ENCODE measurements at regions not wholly inside any gene's neighbourhood (a gene's known extent, or its start where the extent isn't known, plus 50 kb on each side); places are given as distances from the start of the nearest gene placed in this dataset.

- Histone ChIP-seq H3K36me3 (ENCODE audit: control insufficient read depth, insufficient read depth, low read length) (no peaks in the 10 kb centered on the region), H3K4me3 (ENCODE audit: low read depth, low read length) (no peak overlapping the region), H3K27me3 (ENCODE audit: control insufficient read depth, insufficient read depth, low read length) (no peaks in the 10 kb centered on the region)
- FAIRE-seq (no peak), DNase-seq (ENCODE audit: low read depth) (peak; percentile 50)
- TF ChIP-seq CTCF (IDR thresholded peaks at IDR 0.05; ENCODE audit: insufficient read depth, low read length, severe bottlenecking), result no peak
Measured at GRCh38 chr13:37229931-37230330, 124.5 kb upstream of the CSNK1A1L start.

DNA sequence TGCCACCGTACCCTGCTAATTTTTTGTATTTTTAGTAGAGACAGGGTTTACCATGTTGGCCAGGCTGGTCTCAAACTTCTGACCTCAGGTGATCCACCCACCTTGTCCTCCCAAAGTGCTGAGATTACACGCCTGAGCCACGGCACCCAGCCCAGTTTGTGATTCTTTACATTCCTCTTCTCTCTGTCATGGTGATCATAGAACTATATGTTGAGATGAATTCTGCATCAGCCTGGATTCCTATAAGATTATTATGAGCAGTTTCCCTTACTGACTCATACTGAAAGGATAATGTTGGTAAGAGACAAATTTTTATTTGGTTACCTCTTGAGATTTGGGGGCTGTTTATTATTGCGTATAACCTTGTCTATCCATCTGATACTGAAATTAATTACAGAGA, 121.5 kb upstream of the CSNK1A1L start:
- no peak for FAIRE-seq

GRCh38 chr13:37225414-37226070, 120.1 kb upstream of the CSNK1A1L start:
- no peak for FAIRE-seq
- Histone ChIP-seq H3K36me3 (ENCODE audit: control insufficient read depth, insufficient read depth, low read length) (no peaks in the 10 kb centered on the region), H3K4me3 (ENCODE audit: low read depth, low read length) (no peak overlapping the region), H3K27me3 (ENCODE audit: control insufficient read depth, insufficient read depth, low read length) (no peaks in the 10 kb centered on the region)
- DNase-seq (ENCODE audit: low read depth), result peak; percentile 82
- no peak for TF ChIP-seq CTCF (IDR thresholded peaks at IDR 0.05; ENCODE audit: insufficient read depth, low read length, severe bottlenecking)

More for the DNA sequence above, 121.5 kb upstream of the CSNK1A1L start:
- Histone ChIP-seq H3K27me3 (ENCODE audit: control insufficient read depth, insufficient read depth, low read length) (no peaks in the 10 kb centered on the region), H3K4me3 (ENCODE audit: low read depth, low read length) (no peak overlapping the region), H3K36me3 (ENCODE audit: control insufficient read depth, insufficient read depth, low read length) (no peaks in the 10 kb centered on the region)
- no peak for TF ChIP-seq CTCF (IDR thresholded peaks at IDR 0.05; ENCODE audit: insufficient read depth, low read length, severe bottlenecking)
- DNase-seq (ENCODE audit: low read depth), result peak; percentile 91

DNA sequence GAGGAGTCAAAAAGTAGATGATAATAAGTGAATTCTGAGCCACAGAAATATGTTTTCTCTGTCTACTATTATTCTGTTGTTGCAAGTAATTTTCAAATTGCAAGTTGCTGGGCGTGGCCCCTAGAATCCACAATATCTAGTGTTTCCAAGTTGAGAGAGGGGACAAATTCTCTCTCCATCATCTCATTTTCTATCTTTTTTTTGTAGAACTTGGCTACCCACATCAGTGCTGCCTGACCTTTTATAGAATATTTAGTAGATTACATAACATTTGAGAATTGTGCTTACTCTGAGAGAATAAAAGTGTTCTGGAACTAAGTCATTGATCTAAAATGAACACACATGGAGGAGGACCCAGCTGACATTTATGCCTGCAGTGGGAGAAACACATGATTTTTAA, 110.9 kb upstream of the CSNK1A1L start:
- no peaks in the 10 kb centered on the region for H3K36me3 ChIP-seq (ENCODE audit: control insufficient read depth, insufficient read depth, low read length)
- FAIRE-seq (no peak), DNase-seq (ENCODE audit: low read depth) (no peak)
- TF ChIP-seq CTCF (IDR thresholded peaks at IDR 0.05; ENCODE audit: insufficient read depth, low read length, severe bottlenecking), result no peak
- no peaks in the 10 kb centered on the region for H3K27me3 ChIP-seq (ENCODE audit: control insufficient read depth, insufficient read depth, low read length)
- H3K4me3 ChIP-seq (ENCODE audit: low read depth, low read length), result no peak overlapping the region

DNA sequence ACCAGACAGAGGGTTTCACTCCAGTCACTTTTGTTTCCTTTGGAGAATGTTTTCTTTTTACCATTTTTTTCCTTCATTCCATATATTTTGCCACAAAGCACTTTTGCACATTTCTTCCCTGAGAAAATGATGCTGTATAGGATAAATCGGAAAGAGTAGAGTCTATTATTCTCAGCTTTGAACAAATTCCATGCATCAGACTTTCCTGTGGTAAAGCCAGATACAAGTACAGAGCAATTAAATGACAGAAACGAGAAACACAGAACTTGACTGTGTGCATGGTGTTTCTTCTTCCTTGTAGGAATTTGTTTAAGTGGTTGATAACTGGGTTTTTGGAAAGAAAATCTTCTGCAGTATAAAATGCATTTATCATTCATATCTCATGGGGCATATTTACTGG, 107.4 kb upstream of the CSNK1A1L start:
- Histone ChIP-seq H3K4me3 (ENCODE audit: low read depth, low read length) (no peak overlapping the region), H3K36me3 (ENCODE audit: control insufficient read depth, insufficient read depth, low read length) (no peaks in the 10 kb centered on the region), H3K27me3 (ENCODE audit: control insufficient read depth, insufficient read depth, low read length) (no peaks in the 10 kb centered on the region)
- DNase-seq (ENCODE audit: low read depth) (no peak), FAIRE-seq (no peak)
- TF ChIP-seq CTCF (IDR thresholded peaks at IDR 0.05; ENCODE audit: insufficient read depth, low read length, severe bottlenecking), result no peak

DNA sequence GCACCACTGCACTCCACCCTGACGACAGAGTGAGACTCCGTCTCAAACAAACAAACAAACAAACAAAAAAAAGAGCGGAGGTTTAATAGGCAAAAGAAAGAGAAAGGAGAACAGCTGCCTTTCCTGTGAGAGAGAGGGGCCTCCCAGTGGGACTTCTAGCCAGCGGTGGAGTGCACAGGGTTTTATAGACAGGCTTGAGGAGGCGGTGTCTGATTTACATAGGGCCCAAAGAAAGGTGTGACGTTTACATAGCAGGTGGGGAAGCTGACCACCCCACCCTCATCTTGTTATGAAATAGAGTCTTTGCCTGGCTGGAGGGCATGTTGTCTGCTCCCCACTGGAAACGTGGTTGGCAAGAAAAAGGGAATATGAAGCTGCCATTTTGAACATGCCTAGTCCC, 106.0 kb upstream of the CSNK1A1L start:
- Histone ChIP-seq H3K4me3 (ENCODE audit: low read depth, low read length) (no peak overlapping the region), H3K36me3 (ENCODE audit: control insufficient read depth, insufficient read depth, low read length) (no peaks in the 10 kb centered on the region), H3K27me3 (ENCODE audit: control insufficient read depth, insufficient read depth, low read length) (no peaks in the 10 kb centered on the region)
- DNase-seq (ENCODE audit: low read depth), result no peak
- no peak for TF ChIP-seq CTCF (IDR thresholded peaks at IDR 0.05; ENCODE audit: insufficient read depth, low read length, severe bottlenecking)
- FAIRE-seq, result no peak

All from bronchial epithelial cell (primary cell).